GM21526 (cell line): ENCODE measurements at regions not wholly inside any gene's neighbourhood (a gene's known extent, or its start where the extent isn't known, plus 50 kb on each side); places are given as distances from the start of the nearest gene placed in this dataset.
"Not testable (repeated sequence)": the region's sequence is repeated elsewhere in the genome, so short reads cannot be mapped to it uniquely, and the experiment has no call there.

Experiments used
- ATAC-seq: cut with Tn5 transposase; IDR thresholded peaks from one replicate; pipeline ENCODE4 v1.9.1; 2021; ENCODE audit warnings: moderate library complexity; ENCODE audit not compliant: unreplicated experiment, low FRiP score

GRCh38 chr1:221532071-221532773 lies 209.7 kb downstream of the DUSP10 start:
- no peak for ATAC-seq

- ATAC-seq, result no peak
Measured at GRCh38 chr1:221541296-221541695, 200.6 kb downstream of the DUSP10 start.

- no peak for ATAC-seq
Measured at GRCh38 chr1:221543529-221544120, 198.3 kb downstream of the DUSP10 start.

- ATAC-seq, result no peak
Measured at GRCh38 chr1:221548942-221549341, 192.9 kb downstream of the DUSP10 start.

GRCh38 chr1:221549815-221550214 lies 192.1 kb downstream of the DUSP10 start:
- no peak for ATAC-seq

GRCh38 chr1:221552792-221553191 lies 189.1 kb downstream of the DUSP10 start:
- ATAC-seq, result not testable (repeated sequence)

GRCh38 chr1:221555689-221556433 lies 186.0 kb downstream of the DUSP10 start:
- no peak for ATAC-seq

- no peak for ATAC-seq
Measured at GRCh38 chr1:221556435-221556834, 185.5 kb downstream of the DUSP10 start.

- ATAC-seq, result no peak
Measured at GRCh38 chr1:221557013-221557412, 184.9 kb downstream of the DUSP10 start.

GRCh38 chr1:221558396-221558795 lies 183.5 kb downstream of the DUSP10 start:
- ATAC-seq, result no peak

GRCh38 chr1:221559911-221560310 lies 182.0 kb downstream of the DUSP10 start:
- ATAC-seq, result no peak

- ATAC-seq, result no peak
Measured at GRCh38 chr1:221562542-221563475, 179.1 kb downstream of the DUSP10 start.

- ATAC-seq, result no peak
Measured at GRCh38 chr1:221563476-221563921, 178.4 kb downstream of the DUSP10 start.

- no peak for ATAC-seq
Measured at GRCh38 chr1:221564891-221565290, 177.0 kb downstream of the DUSP10 start.

GRCh38 chr1:221565711-221566110 lies 176.2 kb downstream of the DUSP10 start:
- no peak for ATAC-seq

GRCh38 chr1:221567859-221568507 lies 173.9 kb downstream of the DUSP10 start:
- no peak for ATAC-seq

- no peak for ATAC-seq
Measured at GRCh38 chr1:221573756-221574155, 168.1 kb downstream of the DUSP10 start.

- ATAC-seq, result no peak
Measured at GRCh38 chr1:221574529-221574928, 167.4 kb downstream of the DUSP10 start.

- no peak for ATAC-seq
Measured at GRCh38 chr1:221575605-221576004, 166.3 kb downstream of the DUSP10 start.

GRCh38 chr1:221576268-221576667 lies 165.6 kb downstream of the DUSP10 start:
- no peak for ATAC-seq
